ENCODE measurements at regions not wholly inside any gene's neighbourhood (a gene's known extent, or its start where the extent isn't known, plus 50 kb on each side); places are given as distances from the start of the nearest gene placed in this dataset.

GRCh38 chr3:182234881-182235280, 523.2 kb downstream of the SOX2 start:
- TF ChIP-seq CTCF (conservative IDR thresholded peaks at IDR 0.05; ENCODE audit: low read depth, low read length), result no peak
- TF ChIP-seq EZH2 (IDR thresholded peaks at IDR 0.05; ENCODE audit: borderline replicate concordance, low read depth, low read length, poor library complexity, severe bottlenecking), result no peak
